AG09309 (cell line): ENCODE measurements at regions not wholly inside any gene's neighbourhood (a gene's known extent, or its start where the extent isn't known, plus 50 kb on each side); places are given as distances from the start of the nearest gene placed in this dataset.

Experiments
- DNase-seq: peaks from one replicate; pipeline ENCODE4 v3.0.0-alpha.2; 2010; ENCODE audit warnings: low read depth
- H3K4me3 ChIP-seq: 2 replicates; pipeline ENCODE4 v1.5.1; 2011; ENCODE audit warnings: mild to moderate bottlenecking, low read depth, low read length, moderate library complexity; ENCODE audit not compliant: control insufficient read depth
- TF ChIP-seq, protein P1 (sequence below): IDR thresholded peaks from 2 replicates; pipeline ENCODE4 v1.5.1; 2011; ENCODE audit warnings: mild to moderate bottlenecking, low read depth, low read length, inconsistent platforms; ENCODE audit not compliant: insufficient read depth, control insufficient read depth; ENCODE audit errors: missing control alignments

DNA sequence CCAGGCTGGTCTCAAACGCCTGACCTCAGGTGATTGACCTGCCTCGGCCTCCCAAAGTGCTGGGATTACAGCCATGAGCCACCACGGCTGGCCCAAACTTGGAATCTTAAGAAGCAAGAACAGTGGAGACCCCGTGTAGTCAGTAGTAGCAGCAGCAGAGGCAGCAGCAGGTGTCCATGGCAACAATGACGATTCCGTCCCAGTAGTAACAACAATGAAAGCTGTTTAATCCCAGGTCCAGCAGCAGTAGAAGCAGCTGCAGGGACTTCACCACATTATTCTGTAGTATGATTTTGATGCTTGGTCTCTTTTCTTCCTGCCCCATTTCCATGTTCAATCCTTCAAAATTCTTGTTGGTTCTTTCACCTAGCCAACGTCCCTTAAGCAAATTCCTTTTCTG is 69.6 kb upstream of the KCTD3 start:
- TF ChIP-seq, protein P1, sequence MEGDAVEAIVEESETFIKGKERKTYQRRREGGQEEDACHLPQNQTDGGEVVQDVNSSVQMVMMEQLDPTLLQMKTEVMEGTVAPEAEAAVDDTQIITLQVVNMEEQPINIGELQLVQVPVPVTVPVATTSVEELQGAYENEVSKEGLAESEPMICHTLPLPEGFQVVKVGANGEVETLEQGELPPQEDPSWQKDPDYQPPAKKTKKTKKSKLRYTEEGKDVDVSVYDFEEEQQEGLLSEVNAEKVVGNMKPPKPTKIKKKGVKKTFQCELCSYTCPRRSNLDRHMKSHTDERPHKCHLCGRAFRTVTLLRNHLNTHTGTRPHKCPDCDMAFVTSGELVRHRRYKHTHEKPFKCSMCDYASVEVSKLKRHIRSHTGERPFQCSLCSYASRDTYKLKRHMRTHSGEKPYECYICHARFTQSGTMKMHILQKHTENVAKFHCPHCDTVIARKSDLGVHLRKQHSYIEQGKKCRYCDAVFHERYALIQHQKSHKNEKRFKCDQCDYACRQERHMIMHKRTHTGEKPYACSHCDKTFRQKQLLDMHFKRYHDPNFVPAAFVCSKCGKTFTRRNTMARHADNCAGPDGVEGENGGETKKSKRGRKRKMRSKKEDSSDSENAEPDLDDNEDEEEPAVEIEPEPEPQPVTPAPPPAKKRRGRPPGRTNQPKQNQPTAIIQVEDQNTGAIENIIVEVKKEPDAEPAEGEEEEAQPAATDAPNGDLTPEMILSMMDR = no peak
- no peak overlapping the region for H3K4me3 ChIP-seq
- DNase-seq = no peak

GRCh38 chr1:215501496-215501895 is 65.6 kb upstream of the KCTD3 start:
- DNase-seq = no peak
- TF ChIP-seq, protein P1 = no peak
- H3K4me3 ChIP-seq = no peak overlapping the region

DNA sequence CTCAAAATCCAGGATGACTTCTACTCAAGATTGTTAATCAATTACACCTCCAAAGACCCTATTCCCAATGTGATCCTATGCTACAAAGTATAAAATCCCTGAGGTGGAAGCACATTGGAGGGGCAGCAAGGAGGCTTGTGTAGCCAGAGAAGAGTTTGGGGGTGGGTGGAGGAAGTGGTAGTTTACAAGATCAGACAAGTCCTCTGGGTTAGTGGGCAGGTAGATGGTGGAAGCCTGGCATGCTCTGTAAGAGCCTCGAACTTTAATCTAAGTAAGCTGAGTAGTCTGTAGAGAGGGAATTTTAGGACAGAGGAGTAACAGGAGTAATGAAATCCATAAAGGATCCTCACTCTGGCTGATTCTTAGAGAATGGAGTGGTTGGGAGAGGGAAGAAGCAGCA is 65.0 kb upstream of the KCTD3 start:
- H3K4me3 ChIP-seq = no peak overlapping the region
- no peak for DNase-seq
- TF ChIP-seq, protein P1 = no peak

GRCh38 chr1:215507119-215507518 is 60.0 kb upstream of the KCTD3 start:
- TF ChIP-seq, protein P1 = no peak
- no peak for DNase-seq
- H3K4me3 ChIP-seq = no peak overlapping the region

DNA sequence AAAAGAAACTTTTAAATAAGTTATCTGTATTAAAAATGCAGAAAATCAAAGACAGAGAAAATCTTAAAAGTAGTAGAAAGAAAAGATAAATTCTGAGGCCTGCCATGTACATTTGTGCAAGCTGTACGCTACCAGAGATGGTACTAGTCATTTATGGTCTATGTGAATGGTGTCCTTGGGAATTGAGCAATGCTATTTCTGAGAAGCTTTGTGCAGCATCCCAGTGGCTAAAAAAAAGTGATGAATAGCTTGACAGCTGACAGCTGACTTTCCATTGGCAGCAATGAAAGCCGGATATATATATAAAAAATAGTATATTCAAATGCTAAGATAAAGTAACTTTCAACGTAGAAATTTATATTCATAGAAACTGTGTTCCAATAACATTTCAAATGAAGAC is 58.8 kb upstream of the KCTD3 start:
- no peak for DNase-seq
- no peak overlapping the region for H3K4me3 ChIP-seq
- TF ChIP-seq, protein P1 = no peak
